Stimulated activated CD4-positive, alpha-beta T cell treated with anti-CD3 and anti-CD28 coated beads, TNF-alpha, amount 100 ng/mL, for 1 hour (primary cell): ENCODE measurements at regions not wholly inside any gene's neighbourhood (a gene's known extent, or its start where the extent isn't known, plus 50 kb on each side); places are given as distances from the start of the nearest gene placed in this dataset.

Experiments used
- DNase-seq, 3 donors: peaks; one replicate each; pipeline ENCODE4 v3.0.0-alpha.2; 2020; ENCODE audit warnings: low read depth in 3 of 3, low spot score in 1 of 3

DNA sequence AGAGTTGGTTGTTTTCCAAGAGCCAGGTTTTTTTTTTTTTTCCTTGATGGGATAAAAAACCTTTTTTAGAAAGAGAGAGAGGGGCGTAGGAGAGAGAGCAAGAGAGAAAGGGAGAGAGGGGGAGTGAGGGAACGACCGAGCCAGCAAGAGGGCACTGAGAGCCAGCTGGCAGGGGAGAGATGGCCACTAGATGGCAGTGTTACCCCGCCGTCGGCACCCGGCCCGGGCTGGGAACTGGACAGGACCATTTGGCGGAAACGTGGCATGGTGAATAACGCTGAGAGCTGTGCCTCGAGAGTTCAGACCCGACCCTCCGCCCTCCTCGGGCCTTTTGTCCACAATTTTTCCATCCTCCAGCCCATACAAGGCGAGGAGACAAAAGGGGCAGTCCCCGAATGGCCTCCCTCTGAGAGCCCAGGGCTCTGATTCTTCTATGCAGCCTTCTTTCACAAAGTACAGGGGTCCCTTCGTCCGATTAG lies 286.7 kb upstream of the VRK2 start:
- DNase-seq: peak in 2 of 3 donors; percentile 45 to 73

DNA sequence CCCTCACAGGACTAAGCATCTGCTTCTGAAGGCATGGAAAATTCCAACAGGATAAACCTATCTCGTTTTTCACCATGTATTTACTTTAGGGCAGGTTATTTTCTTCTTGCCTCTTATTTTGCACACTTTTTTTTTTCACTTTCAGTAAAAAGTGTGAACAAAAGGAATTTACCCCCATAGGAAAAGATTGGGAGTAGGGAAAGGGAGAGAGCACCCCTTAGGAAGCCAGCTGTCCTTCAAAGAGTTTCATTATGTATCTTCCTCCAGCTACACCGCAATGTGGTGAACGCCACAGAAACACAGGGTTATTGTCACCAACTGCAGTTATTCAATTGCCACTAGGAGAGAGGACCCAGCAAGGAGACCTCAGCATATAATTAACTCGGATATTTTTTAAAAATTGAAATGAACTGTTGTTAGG lies 286.2 kb upstream of the VRK2 start:
- no peak for DNase-seq

DNA sequence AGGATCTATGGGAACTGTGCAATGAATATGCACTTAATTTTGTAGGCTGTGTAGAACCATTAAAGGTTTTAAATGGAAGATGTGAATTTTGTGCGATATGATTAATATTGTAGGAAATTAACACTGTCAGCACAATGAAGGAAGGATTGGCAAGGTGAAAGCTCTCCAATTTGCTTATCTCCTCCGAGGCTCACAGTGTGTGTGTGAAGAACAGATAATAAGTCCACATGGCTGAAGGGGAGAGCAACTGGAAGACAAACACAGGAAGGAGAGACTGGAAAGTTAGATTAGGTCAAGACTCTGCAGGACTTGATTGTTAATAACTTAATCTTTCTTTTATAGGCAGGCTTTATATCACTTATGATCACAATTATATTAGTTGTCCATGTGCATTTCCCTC lies 269.7 kb upstream of the VRK2 start:
- DNase-seq: no peak

DNA sequence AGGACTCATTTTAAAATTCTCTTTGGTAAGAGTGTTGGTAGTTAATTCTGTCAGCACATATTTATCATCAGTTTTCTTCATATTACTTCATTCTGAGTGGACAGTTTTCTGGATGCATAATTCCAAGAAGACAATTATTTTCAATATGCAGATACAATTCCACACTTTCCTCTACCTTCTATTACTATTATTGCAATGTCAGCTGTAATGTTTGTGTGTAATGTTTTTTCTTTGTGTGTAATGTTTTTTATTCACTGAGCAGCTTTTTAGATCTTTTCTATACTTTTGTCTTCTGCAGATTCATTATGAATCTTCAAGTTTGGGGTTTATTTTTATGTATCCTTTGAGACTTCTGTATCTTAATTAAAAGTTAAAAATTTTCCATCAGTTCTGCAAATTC lies 264.0 kb upstream of the VRK2 start:
- DNase-seq: no peak

DNA sequence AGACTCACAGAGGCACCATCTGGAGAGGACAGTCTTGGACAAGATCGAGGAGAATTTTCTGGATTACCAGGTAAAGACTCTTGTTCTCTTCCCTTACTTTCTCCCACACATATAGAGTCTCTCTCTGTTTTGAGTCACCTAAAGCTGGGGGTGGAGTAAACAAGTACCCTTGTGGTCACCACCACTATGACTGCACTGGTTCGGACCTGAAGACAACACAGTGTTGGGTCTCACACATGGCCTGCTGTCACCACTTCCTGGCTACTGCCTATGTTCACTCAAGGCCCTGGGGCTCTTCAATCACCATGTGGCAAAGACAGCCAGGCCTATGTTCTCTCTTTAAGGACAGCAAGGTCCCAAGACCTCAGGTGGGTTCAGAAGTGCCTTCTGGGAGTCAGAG lies 253.3 kb upstream of the VRK2 start:
- no peak for DNase-seq

DNA sequence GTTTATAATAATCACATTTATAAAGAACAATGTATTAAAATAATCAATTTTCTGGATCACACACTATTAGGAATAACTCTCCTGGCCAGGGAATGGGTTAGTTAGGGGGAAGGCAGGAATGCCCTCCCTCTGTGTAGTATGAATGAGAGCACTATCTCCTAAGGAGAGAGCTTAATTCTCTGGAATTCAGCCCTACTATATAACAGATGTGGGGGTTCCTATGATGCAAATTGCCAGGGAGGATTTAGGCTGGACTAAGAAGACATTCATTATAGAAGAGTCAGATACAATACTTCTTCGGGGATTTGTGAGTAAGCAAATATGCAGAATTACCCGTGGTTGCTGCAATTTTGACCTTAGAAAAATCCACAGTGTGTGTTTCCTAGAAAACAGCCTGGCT lies 250.1 kb upstream of the VRK2 start:
- no peak for DNase-seq

DNA sequence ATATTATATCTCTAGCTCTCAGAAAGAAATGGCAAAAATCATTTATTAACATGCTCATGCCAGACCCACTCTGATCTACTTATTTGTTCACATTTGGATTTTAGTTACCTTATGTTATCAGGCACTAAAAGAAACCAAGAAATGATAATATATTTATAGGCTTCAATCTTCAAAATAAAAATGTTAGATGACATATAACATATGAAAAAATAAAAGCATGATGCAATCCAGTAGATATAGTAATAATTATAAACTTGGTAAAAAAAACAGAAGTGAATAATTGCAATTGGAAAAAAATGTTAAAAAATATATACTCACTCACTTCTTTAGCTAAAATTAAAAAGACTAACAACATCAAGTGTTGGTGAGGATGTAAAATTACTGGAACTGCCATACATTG lies 248.3 kb upstream of the VRK2 start:
- DNase-seq: no peak

DNA sequence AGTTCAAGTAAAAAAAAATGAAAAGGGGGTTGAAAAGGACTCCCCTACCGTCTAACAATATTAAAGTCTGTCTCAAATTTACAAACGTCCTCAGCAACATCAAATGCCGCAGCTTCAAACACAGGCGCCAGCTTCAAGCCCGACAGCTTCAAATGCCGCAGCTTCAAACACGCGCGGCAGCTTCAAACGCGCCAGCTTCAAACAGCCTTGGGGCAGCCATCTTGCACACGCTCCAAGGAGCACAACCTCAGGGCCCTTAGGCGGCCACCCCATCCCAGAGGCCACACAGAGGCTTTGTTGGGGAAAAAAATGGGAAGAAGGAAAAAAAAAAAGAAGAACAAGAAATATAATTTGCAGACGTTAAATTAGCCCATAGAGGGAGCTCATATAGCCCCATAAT lies 244.4 kb upstream of the VRK2 start:
- no peak for DNase-seq

DNA sequence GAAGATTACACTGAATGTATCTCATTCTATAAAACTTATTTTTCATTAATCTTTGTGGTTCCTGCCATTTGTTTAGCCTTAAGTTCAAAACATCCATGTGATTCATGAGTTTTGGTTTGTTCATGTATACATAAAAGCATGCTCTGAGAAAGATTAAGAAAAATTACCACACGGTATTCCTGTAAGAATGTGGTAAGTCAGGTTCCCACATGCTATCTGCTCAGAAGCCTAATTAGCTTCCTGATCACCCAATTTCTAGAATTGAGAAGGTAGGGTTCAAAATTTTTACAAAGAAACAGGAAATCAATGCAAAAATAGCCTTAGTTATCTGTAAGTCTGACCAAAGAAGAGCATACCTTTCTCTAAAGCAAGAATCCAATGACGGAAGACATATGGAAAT lies 241.6 kb upstream of the VRK2 start:
- no peak for DNase-seq

DNA sequence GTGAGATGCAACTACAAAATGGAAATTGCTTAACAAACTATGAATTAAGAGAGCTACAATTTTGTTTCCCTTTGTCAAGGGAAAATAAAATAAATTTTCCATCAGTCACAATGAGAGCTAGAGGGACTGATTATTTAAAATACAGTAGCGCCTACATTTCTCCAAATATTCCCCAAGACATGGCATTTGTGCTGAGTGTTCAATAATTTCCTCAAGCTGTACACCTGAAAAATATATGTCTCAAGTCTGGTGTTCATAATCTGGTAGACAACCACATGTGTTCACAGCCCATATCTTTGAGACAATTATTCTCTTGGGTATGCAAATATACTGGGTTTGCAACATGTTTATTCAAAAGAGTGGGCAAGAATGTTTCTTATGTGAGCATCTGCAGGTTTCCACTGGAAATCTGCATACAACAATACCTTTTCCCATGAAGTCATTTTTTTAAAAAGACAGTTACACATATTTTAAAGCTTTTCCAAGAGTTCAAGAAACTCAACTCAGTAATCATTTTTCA lies 240.1 kb upstream of the VRK2 start:
- DNase-seq: no peak

DNA sequence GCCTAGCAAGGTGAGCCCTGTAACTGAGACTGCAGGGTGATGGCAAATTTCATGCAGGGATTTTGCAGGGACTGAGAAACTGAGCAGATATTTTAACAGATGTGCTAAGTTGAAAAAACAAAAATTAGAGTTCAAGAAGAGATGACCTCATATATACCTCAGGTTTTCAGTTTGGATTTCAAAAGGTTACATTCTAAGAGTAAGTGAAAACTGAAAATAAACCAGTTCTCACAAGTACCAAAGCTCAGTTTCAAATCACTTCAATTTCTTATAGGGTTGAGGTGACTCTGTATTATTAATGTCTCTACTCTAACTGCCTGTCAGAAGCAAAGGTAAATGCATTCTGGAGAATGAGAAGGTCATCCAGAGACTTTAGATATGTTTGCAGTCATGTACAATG lies 237.4 kb upstream of the VRK2 start:
- DNase-seq: no peak

DNA sequence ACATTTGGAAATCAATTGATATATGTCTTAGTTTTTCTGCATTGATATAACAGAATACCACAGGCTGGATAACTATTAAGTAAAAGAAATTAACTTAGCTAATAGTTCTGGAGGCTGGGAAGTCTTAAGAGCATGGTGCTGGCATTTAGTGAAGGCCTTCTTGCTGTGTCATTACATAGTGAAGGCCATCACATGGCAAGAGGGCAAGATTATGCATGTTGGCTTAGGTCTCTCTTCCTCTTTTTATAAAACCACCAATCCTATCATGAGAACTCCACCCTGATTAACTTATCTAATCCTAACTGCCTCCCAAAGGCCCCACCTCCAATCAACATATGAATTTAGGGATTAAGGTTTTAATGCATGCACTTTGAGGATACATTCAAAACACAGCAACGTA lies 225.5 kb upstream of the VRK2 start:
- DNase-seq: no peak

DNA sequence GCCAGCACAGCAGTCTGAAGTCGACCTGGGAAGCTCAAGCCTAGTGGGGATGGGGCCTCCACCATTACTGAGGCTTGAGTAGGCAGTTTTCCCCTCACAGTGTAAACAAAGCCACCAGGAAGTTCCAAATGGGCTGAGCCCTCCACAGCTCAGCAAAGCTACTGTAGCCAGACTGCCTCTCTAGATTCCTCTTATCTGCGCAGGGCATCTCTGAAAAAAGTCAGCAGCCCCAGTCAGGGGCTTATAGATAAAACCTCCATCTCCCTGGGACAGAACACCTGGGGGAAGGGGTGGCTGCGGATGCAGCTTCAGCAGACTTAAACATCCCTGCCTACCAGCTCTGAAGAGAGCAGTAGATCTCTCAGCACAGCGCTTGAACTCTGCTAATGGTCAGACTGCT lies 218.4 kb upstream of the VRK2 start:
- DNase-seq: no peak

DNA sequence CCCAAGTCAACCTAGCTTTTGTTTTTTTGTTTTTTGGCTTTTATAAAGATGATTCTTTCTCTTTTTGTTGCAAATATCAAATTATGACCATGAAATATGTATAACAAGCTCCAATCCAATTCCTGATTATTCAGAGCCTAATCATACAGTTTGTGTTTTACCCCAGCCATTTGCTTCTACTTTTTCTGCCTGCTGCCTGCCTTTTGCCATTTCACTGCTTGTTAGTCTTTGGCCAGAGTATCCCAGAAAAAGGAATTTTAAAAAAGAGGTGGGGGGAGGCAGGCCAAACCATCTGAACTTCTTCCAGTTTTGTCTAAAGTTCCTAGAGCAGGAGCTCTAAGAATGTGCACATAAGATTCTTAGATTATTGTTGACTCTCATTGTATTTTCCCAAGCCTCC lies 211.9 kb upstream of the VRK2 start:
- no peak for DNase-seq

DNA sequence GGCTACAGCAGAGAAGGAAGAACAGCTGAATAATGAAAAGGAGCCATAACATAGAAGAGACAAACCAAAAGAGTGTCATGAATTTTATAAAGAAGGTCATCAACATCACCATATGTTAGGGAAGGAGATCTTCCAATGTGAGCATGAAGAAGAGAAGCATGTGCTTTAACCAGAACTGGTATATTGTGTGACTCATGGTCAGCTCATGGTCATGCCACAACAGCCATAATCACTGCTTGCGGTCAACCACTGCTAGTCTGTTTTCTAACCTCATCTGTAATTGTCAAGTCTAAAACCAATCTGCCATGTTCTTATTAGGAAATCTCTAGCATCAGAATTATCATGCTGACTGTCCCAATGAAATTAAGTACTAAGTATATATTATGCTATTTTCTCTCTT lies 204.1 kb upstream of the VRK2 start:
- no peak for DNase-seq

DNA sequence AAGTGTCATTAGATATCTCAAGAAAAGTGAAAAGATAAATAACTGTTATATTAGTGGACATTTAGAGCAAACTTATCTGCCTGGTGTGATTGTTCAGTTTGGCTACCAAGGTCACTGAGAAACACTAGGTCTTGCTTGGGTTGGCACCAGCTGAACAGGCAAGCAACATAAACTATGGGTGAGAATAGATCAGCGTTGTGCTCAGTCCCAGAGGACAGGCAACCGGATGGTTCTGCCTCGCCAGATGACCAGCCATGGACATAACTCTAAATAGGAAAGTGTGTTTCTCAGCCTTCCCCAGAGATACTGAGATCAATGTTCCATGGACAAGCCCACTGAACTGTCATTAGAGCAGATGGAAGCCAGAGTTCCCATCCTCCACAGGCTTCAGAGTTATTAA lies 203.4 kb upstream of the VRK2 start:
- DNase-seq: no peak

DNA sequence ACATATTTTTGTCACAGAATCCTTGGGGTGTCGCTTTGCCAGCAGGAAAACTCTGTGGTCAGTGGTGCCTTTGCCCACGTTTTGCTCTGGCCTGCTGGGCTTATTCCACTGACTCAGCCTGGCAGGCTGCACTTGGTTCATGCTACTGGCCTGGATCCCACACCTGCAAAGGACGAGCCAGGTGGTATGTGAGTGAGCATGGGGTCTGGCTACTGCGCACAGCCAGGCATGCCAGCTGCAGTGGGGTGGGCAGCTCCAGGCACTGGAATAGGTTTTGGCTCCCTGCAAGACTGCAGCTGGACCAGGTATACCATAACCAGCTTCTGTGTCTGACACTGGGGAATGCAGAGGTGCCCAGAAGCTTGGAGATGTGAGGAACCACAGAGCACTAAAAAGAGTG lies 197.9 kb upstream of the VRK2 start:
- no peak for DNase-seq

DNA sequence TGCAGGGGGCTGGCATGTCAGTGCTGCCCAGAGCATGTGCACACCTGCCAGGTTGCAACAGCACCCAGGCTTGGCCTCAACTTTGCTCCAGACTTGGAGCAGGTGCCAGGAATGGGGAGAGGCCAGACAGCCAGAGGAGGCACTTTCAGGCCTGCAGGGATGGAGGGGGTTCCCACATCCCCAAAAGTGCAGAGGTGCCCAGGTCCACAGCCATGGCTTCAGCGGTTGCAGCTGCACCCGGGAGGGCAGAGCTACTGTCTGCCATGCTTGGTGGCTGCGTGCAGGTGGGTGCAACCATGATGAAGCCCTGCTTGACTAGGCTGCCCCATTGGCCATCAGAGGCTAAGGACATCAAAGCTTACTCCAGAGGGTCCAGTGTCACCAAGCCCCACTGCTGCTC lies 196.8 kb upstream of the VRK2 start:
- no peak for DNase-seq

DNA sequence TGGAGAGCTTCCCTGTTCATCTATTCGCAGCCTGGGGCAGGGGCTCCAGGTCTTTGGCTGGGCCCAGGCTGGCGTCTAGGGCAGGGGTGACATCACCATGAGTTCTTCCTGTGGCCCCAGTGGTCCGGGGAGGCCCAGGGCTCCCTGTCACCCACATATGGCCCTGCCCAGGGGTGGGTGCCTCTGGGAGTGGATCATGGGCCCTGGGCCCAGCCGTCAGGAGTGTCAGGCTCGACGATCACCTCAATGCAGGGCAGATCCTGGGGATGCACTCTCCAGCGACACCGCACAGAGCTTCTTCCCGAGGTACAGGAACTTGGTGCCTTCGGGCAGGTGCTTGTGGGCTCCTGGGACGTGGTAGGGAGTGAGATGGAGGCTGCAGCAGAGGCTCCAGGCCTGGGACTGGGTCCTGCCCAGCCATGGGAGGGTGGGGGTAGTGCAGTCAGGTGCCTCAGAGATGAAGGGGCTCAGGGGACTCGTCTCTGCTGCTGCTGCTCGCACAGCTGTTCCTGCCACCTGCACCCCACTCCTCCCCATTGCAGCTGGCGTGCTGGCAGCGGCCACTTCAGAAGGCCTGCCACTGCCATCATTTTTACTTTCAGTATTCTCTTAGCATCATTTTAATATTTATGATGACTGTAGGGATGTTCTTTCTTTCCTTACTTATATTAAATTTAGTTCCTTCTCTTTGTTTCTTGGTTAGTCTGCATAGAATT lies 196.0 kb upstream of the VRK2 start:
- no peak for DNase-seq

DNA sequence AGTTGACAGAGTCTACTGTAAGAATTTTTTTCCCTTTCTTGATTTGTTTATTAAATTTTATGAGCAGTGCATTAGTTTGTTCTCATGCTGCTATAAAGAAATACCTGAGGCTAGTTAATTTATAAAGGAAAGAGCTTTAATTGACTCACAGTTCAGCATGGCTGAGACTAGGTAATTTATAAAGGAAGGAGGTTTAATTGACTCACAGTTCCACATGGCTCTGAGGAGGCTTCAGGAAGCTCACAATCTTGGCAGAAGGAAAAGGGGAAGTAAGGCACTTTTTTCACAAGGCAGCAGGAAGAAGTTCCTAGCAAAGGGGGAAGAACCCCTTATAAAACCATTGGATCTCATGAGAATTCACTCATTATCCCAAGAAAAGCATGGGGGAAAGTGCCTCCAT lies 191.4 kb upstream of the VRK2 start:
- DNase-seq: no peak

DNA sequence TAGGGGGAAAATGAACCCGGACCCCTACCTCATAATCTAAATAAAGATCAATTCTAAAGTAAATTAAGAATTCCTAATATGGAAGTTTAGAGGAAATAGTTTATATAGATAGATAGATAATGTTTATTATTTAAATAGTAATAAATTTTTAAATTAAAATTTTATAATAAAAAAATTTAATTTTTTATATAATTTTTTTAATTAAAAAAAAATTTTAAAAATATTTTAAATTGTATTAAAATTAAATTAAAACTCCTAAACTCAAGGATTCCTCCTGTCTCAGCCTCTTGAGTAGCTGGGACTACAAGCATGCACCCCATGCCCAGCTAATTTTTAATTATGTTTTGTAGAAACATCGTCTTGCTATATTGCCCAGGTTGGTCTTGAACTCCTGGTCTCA lies 186.9 kb upstream of the VRK2 start:
- DNase-seq: no peak

DNA sequence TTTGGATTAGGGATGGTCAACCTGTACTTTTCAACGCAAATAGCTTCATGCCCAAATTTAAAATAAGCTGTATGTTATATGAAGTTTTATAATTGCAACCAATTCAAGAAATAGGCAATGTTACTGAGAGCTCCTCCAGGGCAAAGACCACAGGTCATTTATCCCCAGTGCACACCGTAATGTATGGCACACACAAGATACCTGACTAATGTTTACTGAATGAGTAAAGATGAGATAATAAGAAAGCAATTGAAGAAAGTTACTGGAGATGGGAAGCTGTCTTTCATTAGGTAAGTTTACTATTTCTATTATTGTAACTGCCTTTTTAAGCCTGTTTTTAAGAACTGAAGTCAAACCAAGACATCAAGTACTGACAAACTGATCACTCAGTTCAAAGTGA lies 184.5 kb upstream of the VRK2 start:
- DNase-seq: no peak

DNA sequence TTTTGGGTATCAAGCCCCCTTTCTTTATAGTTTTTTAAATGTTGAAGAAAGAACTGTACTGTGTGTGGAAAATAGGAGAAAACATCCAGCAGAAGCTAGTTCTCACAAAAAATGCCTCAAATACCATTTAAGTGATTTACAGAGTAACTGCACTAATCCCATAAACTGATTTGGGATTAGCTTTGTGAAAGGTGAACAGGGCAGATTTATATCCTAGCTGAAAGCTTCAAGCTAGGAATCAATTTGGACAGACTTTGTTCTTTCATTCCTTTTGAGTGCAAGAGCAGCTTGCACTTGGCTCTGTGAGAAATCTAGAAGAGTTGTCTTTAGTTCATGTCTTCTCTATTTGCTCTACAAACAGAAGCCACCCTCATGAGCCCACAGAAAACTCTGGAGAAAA lies 183.9 kb upstream of the VRK2 start:
- DNase-seq: no peak
